OCI-LY1 (cell line): ENCODE measurements at regions not wholly inside any gene's neighbourhood (a gene's known extent, or its start where the extent isn't known, plus 50 kb on each side); places are given as distances from the start of the nearest gene placed in this dataset.

Experiments used
- H2AFZ ChIP-seq: fragments of 200-600 bp; sonication (generic), shearing (Covaris generic); 2 replicates; pipeline ENCODE4 v1.6.0; 2014; ENCODE audit warnings: antibody characterized with exemption, mild to moderate bottlenecking, low read length
- H3F3A ChIP-seq: fragments of 200-600 bp; sonication (generic), shearing (Covaris generic); 2 replicates; pipeline ENCODE4 v1.6.0; 2014; ENCODE audit warnings: mild to moderate bottlenecking, antibody characterized with exemption, low read length, moderate library complexity; ENCODE audit not compliant: insufficient read depth
- H3K27ac ChIP-seq: fragments of 200-600 bp; sonication (generic); 2 replicates; pipeline ENCODE4 v1.5.1; 2014; ENCODE audit warnings: low read length, mixed run types, mild to moderate bottlenecking, low read depth; ENCODE audit not compliant: poor library complexity, severe bottlenecking
- H3K27me3 ChIP-seq: fragments of 200-600 bp; sonication (generic); 2 replicates; pipeline ENCODE4 v1.6.0; 2014; ENCODE audit warnings: antibody characterized with exemption, mild to moderate bottlenecking, low read length, moderate library complexity; ENCODE audit not compliant: insufficient read depth
- H3K36me3 ChIP-seq: fragments of 200-600 bp; sonication (generic); 2 replicates; pipeline ENCODE4 v1.6.1; 2014; ENCODE audit warnings: mild to moderate bottlenecking, antibody characterized with exemption, low read length, moderate library complexity, mixed read lengths; ENCODE audit not compliant: insufficient read depth
- H3K4me1 ChIP-seq: fragments of 200-600 bp; sonication (generic); 2 replicates; pipeline ENCODE4 v1.5.1; 2014; ENCODE audit warnings: mild to moderate bottlenecking, low read length, moderate library complexity; ENCODE audit not compliant: insufficient read depth, severe bottlenecking
- H3K4me2 ChIP-seq: fragments of 200-600 bp; sonication (generic), shearing (Covaris generic); 2 replicates; pipeline ENCODE4 v1.6.1; 2014; ENCODE audit warnings: low read length
- H3K4me3 ChIP-seq: fragments of 200-600 bp; sonication (generic); 2 replicates; pipeline ENCODE4 v1.5.1; 2014; ENCODE audit warnings: low read length, low read depth, mild to moderate bottlenecking, mixed read lengths; ENCODE audit not compliant: poor library complexity, severe bottlenecking
- H3K79me2 ChIP-seq: fragments of 200-600 bp; shearing (Covaris generic); 2 replicates; pipeline ENCODE4 v1.6.1; 2016; ENCODE audit warnings: mixed run types, low read length, mixed read lengths; ENCODE audit not compliant: insufficient read depth
- H3K9ac ChIP-seq: fragments of 200-600 bp; sonication (generic), shearing (Covaris generic); 2 replicates; pipeline ENCODE4 v1.6.1; 2014; ENCODE audit warnings: mild to moderate bottlenecking, low read length, mixed read lengths
- H3K9me2 ChIP-seq: fragments of 200-600 bp; sonication (generic), shearing (Covaris generic); 2 replicates; pipeline ENCODE4 v1.6.1; 2014; ENCODE audit warnings: low read depth, mild to moderate bottlenecking, low read length, mixed read lengths
- H3K9me3 ChIP-seq: fragments of 200-600 bp; shearing (Covaris generic); 2 replicates; pipeline ENCODE4 v1.6.1; 2014; ENCODE audit warnings: low read length, mixed read lengths
- H4K20me1 ChIP-seq: fragments of 200-600 bp; sonication (generic), shearing (Covaris generic); 2 replicates; pipeline ENCODE4 v1.6.0; 2016; ENCODE audit warnings: mild to moderate bottlenecking, low read length; ENCODE audit not compliant: insufficient read depth
- CTCF ChIP-seq: fragments of 200-600 bp; sonication (generic), shearing (Covaris generic); IDR thresholded peaks from 2 replicates; pipeline ENCODE4 v1.5.1; 2017; ENCODE audit warnings: mild to moderate bottlenecking, antibody characterized with exemption, low read length, moderate library complexity, mixed read lengths
- EZH2 ChIP-seq: fragments of 200-600 bp; sonication (generic), shearing (Covaris generic); IDR thresholded peaks from 2 replicates; pipeline ENCODE4 v1.8.0; 2017; ENCODE audit warnings: borderline replicate concordance, mixed run types, mild to moderate bottlenecking, antibody characterized with exemption, low read length, moderate library complexity, mixed read lengths

GRCh38 chr21:22609802-22610201 is 1611.6 kb downstream of the NCAM2 start:
- Histone ChIP-seq H3K9me2 (no peaks in the 10 kb centered on the region), H4K20me1 (no peaks in the 10 kb centered on the region), H3K4me1 (peaks cover 12% of the 10 kb centered on the region), H2AFZ (no peak overlapping the region; the same call in 1 of the 2 replicates), H3K27me3 (no peaks in the 10 kb centered on the region), H3K36me3 (no peaks in the 10 kb centered on the region), H3K9me3 (no peaks in the 10 kb centered on the region), H3K9ac (no peak overlapping the region), H3F3A (no peaks in the 10 kb centered on the region), H3K27ac (no peak overlapping the region), H3K4me2 (0 out of 2 replicates have a peak overlapping the region, but pooled peaks have one; percentile 2), H3K4me3 (no peak overlapping the region), H3K79me2 (no peaks in the 10 kb centered on the region)
- no peak for TF ChIP-seq EZH2
- no peak for TF ChIP-seq CTCF

DNA sequence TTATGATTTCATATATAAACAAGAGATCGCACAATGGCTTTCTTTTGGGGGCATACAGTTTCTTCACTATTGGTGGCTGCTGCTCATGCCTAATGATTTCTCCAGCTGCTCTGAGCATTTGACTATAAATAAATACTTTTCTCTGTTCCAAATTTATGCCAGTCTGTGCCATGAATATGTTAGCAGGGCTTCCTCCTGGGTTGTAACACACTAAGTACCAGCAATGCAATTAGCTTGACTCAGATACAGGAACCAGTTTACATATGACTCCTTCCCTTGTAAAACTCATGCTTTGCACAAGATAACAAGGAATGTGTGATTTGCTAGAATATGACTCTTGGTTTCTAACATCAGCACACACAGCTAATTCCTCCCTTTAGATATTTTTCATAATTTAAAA is 1629.7 kb downstream of the NCAM2 start:
- Histone ChIP-seq H3K4me2 (no peak overlapping the region), H3K4me1 (no peaks in the 10 kb centered on the region), H2AFZ (no peak overlapping the region), H3K79me2 (no peaks in the 10 kb centered on the region), H3K9ac (no peak overlapping the region), H3K27ac (no peak overlapping the region), H3F3A (no peaks in the 10 kb centered on the region), H3K27me3 (no peaks in the 10 kb centered on the region), H3K9me3 (0 out of 2 replicates have a peak, but pooled peaks cover 8% of the 10 kb centered on the region), H4K20me1 (no peaks in the 10 kb centered on the region), H3K9me2 (no peaks in the 10 kb centered on the region), H3K36me3 (no peaks in the 10 kb centered on the region; the same call in 1 of the 2 replicates), H3K4me3 (no peak overlapping the region)
- TF ChIP-seq CTCF (no peak), EZH2 (no peak)

DNA sequence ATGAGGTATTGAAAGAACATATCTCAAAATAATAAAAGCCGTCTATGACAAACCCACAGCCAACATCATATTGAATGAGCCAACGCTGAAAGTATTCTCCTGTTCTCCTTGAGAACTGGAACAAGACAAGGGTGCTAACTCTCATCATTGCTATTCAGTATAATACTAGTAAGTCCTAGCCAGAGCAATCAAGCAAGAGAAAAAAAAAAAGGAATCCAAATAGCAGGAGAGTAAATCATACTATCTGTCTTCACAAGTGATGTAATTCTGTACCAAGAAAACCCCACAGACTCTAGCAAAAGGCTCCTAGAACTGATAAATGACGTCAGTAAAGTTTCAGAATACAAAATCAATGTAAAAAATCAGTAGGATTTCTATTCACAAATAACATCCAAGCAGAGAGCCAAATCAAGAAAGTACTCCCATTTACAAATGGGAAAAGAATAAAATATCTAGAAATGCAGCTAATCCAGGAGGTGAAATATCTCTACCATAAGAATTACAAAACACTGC is 1632.8 kb downstream of the NCAM2 start:
- Histone ChIP-seq H3K27me3 (no peaks in the 10 kb centered on the region), H3F3A (no peaks in the 10 kb centered on the region), H3K9me3 (0 out of 2 replicates have a peak, but pooled peaks cover 5% of the 10 kb centered on the region), H3K9ac (no peak overlapping the region), H2AFZ (0 out of 2 replicates have a peak overlapping the region, but pooled peaks have one; percentile 48), H3K27ac (no peak overlapping the region), H3K9me2 (no peaks in the 10 kb centered on the region), H4K20me1 (no peaks in the 10 kb centered on the region), H3K4me1 (no peaks in the 10 kb centered on the region), H3K79me2 (no peaks in the 10 kb centered on the region), H3K36me3 (no peaks in the 10 kb centered on the region; the same call in 1 of the 2 replicates), H3K4me2 (no peak overlapping the region), H3K4me3 (no peak overlapping the region)
- TF ChIP-seq EZH2 (no peak), CTCF (no peak)
